ENCODE measurements at regions not wholly inside any gene's neighbourhood (a gene's known extent, or its start where the extent isn't known, plus 50 kb on each side); places are given as distances from the start of the nearest gene placed in this dataset.

DNA sequence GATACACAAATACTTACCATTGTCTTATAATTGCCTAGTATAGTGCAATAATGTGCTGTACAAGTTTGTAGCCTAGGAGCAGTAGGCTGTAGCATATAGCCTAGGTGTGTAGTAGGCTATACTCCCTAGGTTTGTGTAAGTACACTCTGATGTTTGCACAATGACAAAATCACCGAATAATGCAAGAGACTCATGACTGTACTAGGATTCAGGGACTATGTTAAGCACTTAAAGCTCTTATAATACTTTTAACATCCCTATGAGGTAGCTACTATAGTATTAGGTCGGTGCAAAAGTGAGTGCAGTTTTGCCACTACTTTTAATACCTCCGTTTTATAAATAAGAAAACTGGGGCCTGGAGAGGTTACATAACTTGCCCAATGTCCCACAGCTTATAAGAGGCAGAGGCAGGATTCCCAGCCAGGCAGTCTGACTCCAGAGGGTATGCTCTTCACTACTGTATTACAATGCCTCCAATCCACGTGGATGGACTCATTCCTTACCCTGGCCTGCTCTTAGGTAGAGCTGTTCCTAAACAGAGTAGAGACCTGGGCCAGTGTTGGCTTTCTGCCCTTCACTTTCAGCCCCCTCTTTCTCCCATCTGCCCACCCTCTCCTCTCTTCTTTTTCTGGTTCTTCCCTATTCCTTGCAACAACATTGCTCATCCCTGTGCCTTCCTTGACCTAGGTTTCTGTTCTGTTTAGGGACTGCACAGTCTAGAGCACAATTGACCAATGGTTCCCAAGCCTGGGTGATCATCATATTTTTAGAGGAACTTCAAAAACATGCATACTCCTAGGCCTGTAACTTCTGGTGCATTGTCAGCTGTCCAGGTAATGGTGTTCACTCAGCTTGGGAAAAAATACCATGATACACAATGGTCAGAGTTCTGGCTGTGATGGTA is 114.0 kb downstream of the CARTPT start:
- Histone ChIP-seq H3K36me3 (ENCODE audit: control insufficient read depth, low read length) (no peaks in the 10 kb centered on the region), H3K27ac (ENCODE audit: low read depth, low read length) (no peak overlapping the region), H3K4me1 (ENCODE audit: control insufficient read depth, low read length) (no peaks in the 10 kb centered on the region), H3K4me3 (ENCODE audit: low read length) (no peak overlapping the region), H3F3A (ENCODE audit: control insufficient read depth, insufficient read depth) (no peaks in the 10 kb centered on the region), H3K9me2 (replicated peaks; ENCODE audit: control insufficient read depth, low read length) (no peaks in the 10 kb centered on the region; the same call in 1 of the 2 replicates), H3K79me2 (ENCODE audit: control insufficient read depth, low read length) (no peaks in the 10 kb centered on the region), H4K20me1 (ENCODE audit: control insufficient read depth, insufficient read depth, low read depth, low read length) (no peaks in the 10 kb centered on the region), H3K27me3 (ENCODE audit: control insufficient read depth, low read length) (no peaks in the 10 kb centered on the region), H3K4me2 (ENCODE audit: low read length) (no peak overlapping the region), H3K9me3 (ENCODE audit: control insufficient read depth, insufficient read depth, low read length) (0 out of 2 replicates have a peak, but pooled peaks cover 2% of the 10 kb centered on the region)
- TF ChIP-seq, protein P1, sequence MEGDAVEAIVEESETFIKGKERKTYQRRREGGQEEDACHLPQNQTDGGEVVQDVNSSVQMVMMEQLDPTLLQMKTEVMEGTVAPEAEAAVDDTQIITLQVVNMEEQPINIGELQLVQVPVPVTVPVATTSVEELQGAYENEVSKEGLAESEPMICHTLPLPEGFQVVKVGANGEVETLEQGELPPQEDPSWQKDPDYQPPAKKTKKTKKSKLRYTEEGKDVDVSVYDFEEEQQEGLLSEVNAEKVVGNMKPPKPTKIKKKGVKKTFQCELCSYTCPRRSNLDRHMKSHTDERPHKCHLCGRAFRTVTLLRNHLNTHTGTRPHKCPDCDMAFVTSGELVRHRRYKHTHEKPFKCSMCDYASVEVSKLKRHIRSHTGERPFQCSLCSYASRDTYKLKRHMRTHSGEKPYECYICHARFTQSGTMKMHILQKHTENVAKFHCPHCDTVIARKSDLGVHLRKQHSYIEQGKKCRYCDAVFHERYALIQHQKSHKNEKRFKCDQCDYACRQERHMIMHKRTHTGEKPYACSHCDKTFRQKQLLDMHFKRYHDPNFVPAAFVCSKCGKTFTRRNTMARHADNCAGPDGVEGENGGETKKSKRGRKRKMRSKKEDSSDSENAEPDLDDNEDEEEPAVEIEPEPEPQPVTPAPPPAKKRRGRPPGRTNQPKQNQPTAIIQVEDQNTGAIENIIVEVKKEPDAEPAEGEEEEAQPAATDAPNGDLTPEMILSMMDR (IDR thresholded peaks at IDR 0.05; ENCODE audit: low read depth, low read length, poor library complexity, severe bottlenecking): no peak
- TF ChIP-seq EZH2phosphoT487 (IDR thresholded peaks at IDR 0.05; ENCODE audit: borderline replicate concordance, low read length): no peak

DNA sequence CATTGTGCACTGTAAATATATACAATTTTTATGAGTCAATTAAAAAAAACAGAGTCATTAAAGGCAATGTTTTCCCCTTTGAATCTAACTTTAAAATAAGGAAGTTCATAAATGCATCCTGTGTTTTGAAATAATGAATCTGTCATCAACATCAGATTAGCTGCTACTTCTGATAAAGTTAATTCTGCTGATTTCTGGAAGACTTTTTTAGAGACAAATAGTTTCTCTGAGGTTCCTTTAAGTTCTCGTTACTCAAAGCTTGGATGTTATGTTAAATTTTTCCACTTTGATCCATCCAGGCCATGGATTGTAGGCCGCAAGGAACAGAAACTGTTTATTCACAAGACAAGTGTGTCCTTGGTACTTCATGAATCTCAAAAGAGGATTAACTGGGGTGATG is 115.5 kb downstream of the CARTPT start:
- Histone ChIP-seq H3K9me2 (replicated peaks; ENCODE audit: control insufficient read depth, low read length) (no peaks in the 10 kb centered on the region; the same call in 1 of the 2 replicates), H3K9me3 (ENCODE audit: control insufficient read depth, insufficient read depth, low read length) (no peaks in the 10 kb centered on the region), H3K4me3 (ENCODE audit: low read length) (no peak overlapping the region), H3K27me3 (ENCODE audit: control insufficient read depth, low read length) (no peaks in the 10 kb centered on the region), H3K36me3 (ENCODE audit: control insufficient read depth, low read length) (no peaks in the 10 kb centered on the region), H4K20me1 (ENCODE audit: control insufficient read depth, insufficient read depth, low read depth, low read length) (no peaks in the 10 kb centered on the region), H3K79me2 (ENCODE audit: control insufficient read depth, low read length) (no peaks in the 10 kb centered on the region), H3K4me2 (ENCODE audit: low read length) (no peak overlapping the region), H3K4me1 (ENCODE audit: control insufficient read depth, low read length) (no peaks in the 10 kb centered on the region), H3F3A (ENCODE audit: control insufficient read depth, insufficient read depth) (no peaks in the 10 kb centered on the region), H3K27ac (ENCODE audit: low read depth, low read length) (no peak overlapping the region)
- TF ChIP-seq, protein P1 (IDR thresholded peaks at IDR 0.05; ENCODE audit: low read depth, low read length, poor library complexity, severe bottlenecking): no peak
- TF ChIP-seq EZH2phosphoT487 (IDR thresholded peaks at IDR 0.05; ENCODE audit: borderline replicate concordance, low read length): no peak

DNA sequence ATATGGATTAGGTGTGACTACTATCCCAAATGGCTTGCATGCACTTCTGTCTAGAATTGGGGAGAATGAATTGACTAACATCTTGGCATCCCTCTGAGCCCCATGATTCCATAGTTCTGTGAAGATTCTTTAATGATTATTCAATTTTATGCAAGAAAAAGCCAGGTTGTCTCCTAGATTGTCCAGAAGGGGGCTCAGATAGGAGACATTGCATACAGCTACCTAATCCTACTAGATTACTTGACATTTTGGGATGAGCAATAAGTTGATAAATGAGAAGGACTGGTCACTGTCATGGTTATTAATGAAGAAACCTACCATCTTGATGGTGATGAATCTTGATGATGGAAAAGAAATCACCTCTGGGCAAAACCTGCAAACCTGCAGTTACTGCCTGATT is 117.0 kb downstream of the CARTPT start:
- Histone ChIP-seq H3K4me1 (ENCODE audit: control insufficient read depth, low read length) (no peaks in the 10 kb centered on the region), H3K27ac (ENCODE audit: low read depth, low read length) (no peak overlapping the region), H3K4me3 (ENCODE audit: low read length) (no peak overlapping the region), H3K9me3 (ENCODE audit: control insufficient read depth, insufficient read depth, low read length) (no peaks in the 10 kb centered on the region), H3K27me3 (ENCODE audit: control insufficient read depth, low read length) (no peaks in the 10 kb centered on the region), H3K79me2 (ENCODE audit: control insufficient read depth, low read length) (no peaks in the 10 kb centered on the region), H3K9me2 (replicated peaks; ENCODE audit: control insufficient read depth, low read length) (no peaks in the 10 kb centered on the region; the same call in 1 of the 2 replicates), H3K36me3 (ENCODE audit: control insufficient read depth, low read length) (no peaks in the 10 kb centered on the region), H4K20me1 (ENCODE audit: control insufficient read depth, insufficient read depth, low read depth, low read length) (no peaks in the 10 kb centered on the region), H3K4me2 (ENCODE audit: low read length) (no peak overlapping the region), H3F3A (ENCODE audit: control insufficient read depth, insufficient read depth) (no peaks in the 10 kb centered on the region)
- TF ChIP-seq, protein P1 (IDR thresholded peaks at IDR 0.05; ENCODE audit: low read depth, low read length, poor library complexity, severe bottlenecking): no peak
- no peak for TF ChIP-seq EZH2phosphoT487 (IDR thresholded peaks at IDR 0.05; ENCODE audit: borderline replicate concordance, low read length)

All from DOHH2 (cell line).